GM23338 (cell line): ENCODE measurements at regions not wholly inside any gene's neighbourhood (a gene's known extent, or its start where the extent isn't known, plus 50 kb on each side); places are given as distances from the start of the nearest gene placed in this dataset.

ENCODE experiments used
- CREB1 ChIP-seq: fragments of 250-450 bp; sonication (Bioruptor Pico); IDR thresholded peaks from 2 replicates; pipeline ENCODE4 v1.5.0; 2020; ENCODE audit warnings: low read depth, mild to moderate bottlenecking, moderate library complexity
- EZH2phosphoT487 ChIP-seq: fragments of 200-600 bp; sonication (generic); IDR thresholded peaks from one replicate; pipeline ENCODE4 v1.8.1; 2018; ENCODE audit warnings: antibody characterized with exemption; ENCODE audit not compliant: unreplicated experiment
- JUNB ChIP-seq: IDR thresholded peaks from one replicate; pipeline ENCODE4 v1.6.1; 2016; ENCODE audit warnings: antibody characterized with exemption; ENCODE audit not compliant: unreplicated experiment
- NANOG ChIP-seq: IDR thresholded peaks from 2 replicates; pipeline ENCODE4 v1.6.1; 2016; ENCODE audit warnings: antibody characterized with exemption, borderline replicate concordance
- POLR2AphosphoS5 ChIP-seq: IDR thresholded peaks from 2 replicates; pipeline ENCODE4 v1.6.1; 2016; ENCODE audit warnings: antibody characterized with exemption, low read depth
- STAT1 ChIP-seq: IDR thresholded peaks from one replicate; pipeline ENCODE4 v1.6.1; 2016; ENCODE audit warnings: antibody characterized with exemption; ENCODE audit not compliant: unreplicated experiment
- ZNF114 ChIP-seq: fragments of 250-450 bp; sonication (Bioruptor Pico); IDR thresholded peaks from 2 replicates; pipeline ENCODE4 v1.5.0; 2020; ENCODE audit warnings: mild to moderate bottlenecking, moderate library complexity
- TF ChIP-seq, protein P1 (sequence below): fragments of 250-450 bp; sonication (Bioruptor Pico); IDR thresholded peaks from 2 replicates; pipeline ENCODE4 v1.5.0; 2020; ENCODE audit warnings: mild to moderate bottlenecking, moderate library complexity
- TF ChIP-seq, protein P2 (sequence below): IDR thresholded peaks from 2 replicates; pipeline ENCODE4 v1.6.1; 2016; ENCODE audit warnings: antibody characterized with exemption

DNA sequence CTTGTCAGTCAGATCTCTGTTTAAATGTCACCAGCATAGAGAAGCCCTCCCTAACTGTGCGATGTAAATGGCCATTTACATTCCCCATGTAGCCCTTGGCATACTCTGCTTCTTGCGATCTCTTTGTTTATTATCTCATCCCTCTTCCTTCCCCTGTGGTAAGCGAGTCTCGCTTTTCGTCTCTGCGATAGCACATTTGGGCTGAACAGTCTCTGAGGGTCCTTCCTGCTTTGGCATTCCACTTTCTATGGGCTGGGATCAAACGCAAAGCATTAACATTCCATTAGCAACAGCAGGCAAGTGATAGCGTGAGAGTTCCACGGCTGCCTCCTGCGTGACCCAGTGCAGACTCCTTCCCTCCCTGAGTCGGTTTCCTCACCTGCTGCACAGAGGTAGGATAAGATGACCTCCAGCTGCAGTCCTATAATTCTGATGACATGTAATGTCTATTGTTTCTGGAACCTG is 61.4 kb upstream of the TUNAR start (continued):
- TF ChIP-seq, protein P1, sequence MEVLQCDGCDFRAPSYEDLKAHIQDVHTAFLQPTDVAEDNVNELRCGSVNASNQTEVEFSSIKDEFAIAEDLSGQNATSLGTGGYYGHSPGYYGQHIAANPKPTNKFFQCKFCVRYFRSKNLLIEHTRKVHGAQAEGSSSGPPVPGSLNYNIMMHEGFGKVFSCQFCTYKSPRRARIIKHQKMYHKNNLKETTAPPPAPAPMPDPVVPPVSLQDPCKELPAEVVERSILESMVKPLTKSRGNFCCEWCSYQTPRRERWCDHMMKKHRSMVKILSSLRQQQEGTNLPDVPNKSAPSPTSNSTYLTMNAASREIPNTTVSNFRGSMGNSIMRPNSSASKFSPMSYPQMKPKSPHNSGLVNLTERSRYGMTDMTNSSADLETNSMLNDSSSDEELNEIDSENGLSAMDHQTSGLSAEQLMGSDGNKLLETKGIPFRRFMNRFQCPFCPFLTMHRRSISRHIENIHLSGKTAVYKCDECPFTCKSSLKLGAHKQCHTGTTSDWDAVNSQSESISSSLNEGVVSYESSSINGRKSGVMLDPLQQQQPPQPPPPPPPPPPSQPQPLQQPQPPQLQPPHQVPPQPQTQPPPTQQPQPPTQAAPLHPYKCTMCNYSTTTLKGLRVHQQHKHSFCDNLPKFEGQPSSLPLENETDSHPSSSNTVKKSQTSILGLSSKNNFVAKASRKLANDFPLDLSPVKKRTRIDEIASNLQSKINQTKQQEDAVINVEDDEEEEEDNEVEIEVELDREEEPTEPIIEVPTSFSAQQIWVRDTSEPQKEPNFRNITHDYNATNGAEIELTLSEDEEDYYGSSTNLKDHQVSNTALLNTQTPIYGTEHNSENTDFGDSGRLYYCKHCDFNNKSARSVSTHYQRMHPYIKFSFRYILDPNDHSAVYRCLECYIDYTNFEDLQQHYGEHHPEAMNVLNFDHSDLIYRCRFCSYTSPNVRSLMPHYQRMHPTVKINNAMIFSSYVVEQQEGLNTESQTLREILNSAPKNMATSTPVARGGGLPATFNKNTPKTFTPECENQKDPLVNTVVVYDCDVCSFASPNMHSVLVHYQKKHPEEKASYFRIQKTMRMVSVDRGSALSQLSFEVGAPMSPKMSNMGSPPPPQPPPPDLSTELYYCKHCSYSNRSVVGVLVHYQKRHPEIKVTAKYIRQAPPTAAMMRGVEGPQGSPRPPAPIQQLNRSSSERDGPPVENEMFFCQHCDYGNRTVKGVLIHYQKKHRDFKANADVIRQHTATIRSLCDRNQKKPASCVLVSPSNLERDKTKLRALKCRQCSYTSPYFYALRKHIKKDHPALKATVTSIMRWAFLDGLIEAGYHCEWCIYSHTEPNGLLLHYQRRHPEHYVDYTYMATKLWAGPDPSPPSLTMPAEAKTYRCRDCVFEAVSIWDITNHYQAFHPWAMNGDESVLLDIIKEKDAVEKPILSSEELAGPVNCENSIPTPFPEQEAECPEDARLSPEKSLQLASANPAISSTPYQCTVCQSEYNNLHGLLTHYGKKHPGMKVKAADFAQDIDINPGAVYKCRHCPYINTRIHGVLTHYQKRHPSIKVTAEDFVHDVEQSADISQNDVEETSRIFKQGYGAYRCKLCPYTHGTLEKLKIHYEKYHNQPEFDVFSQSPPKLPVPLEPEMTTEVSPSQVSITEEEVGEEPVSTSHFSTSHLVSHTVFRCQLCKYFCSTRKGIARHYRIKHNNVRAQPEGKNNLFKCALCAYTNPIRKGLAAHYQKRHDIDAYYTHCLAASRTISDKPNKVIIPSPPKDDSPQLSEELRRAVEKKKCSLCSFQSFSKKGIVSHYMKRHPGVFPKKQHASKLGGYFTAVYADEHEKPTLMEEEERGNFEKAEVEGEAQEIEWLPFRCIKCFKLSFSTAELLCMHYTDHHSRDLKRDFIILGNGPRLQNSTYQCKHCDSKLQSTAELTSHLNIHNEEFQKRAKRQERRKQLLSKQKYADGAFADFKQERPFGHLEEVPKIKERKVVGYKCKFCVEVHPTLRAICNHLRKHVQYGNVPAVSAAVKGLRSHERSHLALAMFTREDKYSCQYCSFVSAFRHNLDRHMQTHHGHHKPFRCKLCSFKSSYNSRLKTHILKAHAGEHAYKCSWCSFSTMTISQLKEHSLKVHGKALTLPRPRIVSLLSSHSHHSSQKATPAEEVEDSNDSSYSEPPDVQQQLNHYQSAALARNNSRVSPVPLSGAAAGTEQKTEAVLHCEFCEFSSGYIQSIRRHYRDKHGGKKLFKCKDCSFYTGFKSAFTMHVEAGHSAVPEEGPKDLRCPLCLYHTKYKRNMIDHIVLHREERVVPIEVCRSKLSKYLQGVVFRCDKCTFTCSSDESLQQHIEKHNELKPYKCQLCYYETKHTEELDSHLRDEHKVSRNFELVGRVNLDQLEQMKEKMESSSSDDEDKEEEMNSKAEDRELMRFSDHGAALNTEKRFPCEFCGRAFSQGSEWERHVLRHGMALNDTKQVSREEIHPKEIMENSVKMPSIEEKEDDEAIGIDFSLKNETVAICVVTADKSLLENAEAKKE (CRISPR knock-in tag) = no peak
- no peak for TF ChIP-seq ZNF114 (CRISPR knock-in tag)
- no peak for TF ChIP-seq STAT1
- TF ChIP-seq EZH2phosphoT487 = no peak
- TF ChIP-seq NANOG = no peak
- no peak for TF ChIP-seq JUNB
- no peak for TF ChIP-seq POLR2AphosphoS5
- TF ChIP-seq, protein P2, sequence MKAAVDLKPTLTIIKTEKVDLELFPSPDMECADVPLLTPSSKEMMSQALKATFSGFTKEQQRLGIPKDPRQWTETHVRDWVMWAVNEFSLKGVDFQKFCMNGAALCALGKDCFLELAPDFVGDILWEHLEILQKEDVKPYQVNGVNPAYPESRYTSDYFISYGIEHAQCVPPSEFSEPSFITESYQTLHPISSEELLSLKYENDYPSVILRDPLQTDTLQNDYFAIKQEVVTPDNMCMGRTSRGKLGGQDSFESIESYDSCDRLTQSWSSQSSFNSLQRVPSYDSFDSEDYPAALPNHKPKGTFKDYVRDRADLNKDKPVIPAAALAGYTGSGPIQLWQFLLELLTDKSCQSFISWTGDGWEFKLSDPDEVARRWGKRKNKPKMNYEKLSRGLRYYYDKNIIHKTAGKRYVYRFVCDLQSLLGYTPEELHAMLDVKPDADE = no peak
- no peak for TF ChIP-seq CREB1 (CRISPR knock-in tag)
